Esophagus squamous epithelium (tissue), 5 donors: ENCODE measurements at regions not wholly inside any gene's neighbourhood (a gene's known extent, or its start where the extent isn't known, plus 50 kb on each side); places are given as distances from the start of the nearest gene placed in this dataset.

ENCODE experiments used
- DNase-seq: peaks from one replicate; lab custom pipeline; 2025; lab: John Stamatoyannopoulos, UW
- H3K27ac ChIP-seq, 4 donors: fragments of 200-600 bp; sonication (generic); one replicate each; pipeline ENCODE4 v1.5.1; 2016 to 2019; ENCODE audit warnings: mild to moderate bottlenecking in 1 of 4
- H3K27me3 ChIP-seq, 4 donors: fragments of 200-600 bp; sonication (generic); 1 replicate in 3 of 4; 2 replicates in 1 of 4; pipeline versions ENCODE4 v1.5.1 to v1.6.0; 2017 to 2021; ENCODE audit warnings: antibody characterized with exemption in 1 of 4
- H3K36me3 ChIP-seq, 3 donors: fragments of 200-600 bp; sonication (generic); one replicate each; pipeline ENCODE4 v1.5.1; 2016 to 2019
- H3K4me1 ChIP-seq, 3 donors: fragments of 200-600 bp; sonication (generic); one replicate each; pipeline ENCODE4 v1.5.1; 2017 to 2019
- H3K4me3 ChIP-seq, 4 donors: fragments of 200-600 bp; sonication (generic); 1 replicate in 3 of 4; 2 replicates in 1 of 4; pipeline ENCODE4 v1.5.1; 2016 to 2019; ENCODE audit warnings: mild to moderate bottlenecking in 2 of 4, moderate library complexity in 1 of 4
- H3K9me3 ChIP-seq, 3 donors: fragments of 200-600 bp; sonication (generic); one replicate each; pipeline ENCODE4 v1.5.1; 2016 to 2019
- CTCF ChIP-seq, 6 experiments: fragments of 450-650 bp in 4 of 6; fragments of 200-600 bp in 2 of 6; sonication (generic) in 2 of 6; IDR thresholded peaks; one replicate each; pipeline ENCODE4 v1.5.1; 2016 to 2019; ENCODE audit warnings: antibody characterized with exemption in 6 of 6, mild to moderate bottlenecking in 4 of 6, moderate library complexity in 4 of 6
- POLR2A ChIP-seq, 4 donors: fragments of 450-650 bp; IDR thresholded peaks; one replicate each; pipeline ENCODE4 v1.6.1; 2017; ENCODE audit warnings: antibody characterized with exemption in 4 of 4, mild to moderate bottlenecking in 4 of 4, moderate library complexity in 3 of 4
- WGBS, 2 donors: methylation state at CpG; one replicate each; pipeline ENCODE4 v1.1.5; 2018; 5-methylcytosine and 5-hydroxymethylcytosine counted together
- intact Hi-C: fragments of 100-400 bp; cut with DNase I; formaldehyde crosslinking; loops from one replicate; pipeline ENCODE4 v1.15.0; 2022
- donor health status: DM: yes; HTN: yes; CAD: no.

- no peak overlapping the region for H3K27ac ChIP-seq
- intact Hi-C loops, result no loop called here
- TF ChIP-seq POLR2A (IDR thresholded peaks at IDR 0.05) (no peak), CTCF (IDR thresholded peaks at IDR 0.05) (no peak)
Measured at GRCh38 chr5:161040818-161041217, 188.8 kb upstream of the ATP10B start.

GRCh38 chr5:161036296-161036695 lies 184.3 kb upstream of the ATP10B start:
- no peaks in the 10 kb centered on the region for H3K4me1 ChIP-seq
- no peaks in the 10 kb centered on the region for H3K27me3 ChIP-seq
- no peaks in the 10 kb centered on the region for H3K9me3 ChIP-seq
- no peaks in the 10 kb centered on the region for H3K36me3 ChIP-seq
- 79 to 83% methylated on average over 3 of the region's 3 CpGs for WGBS, 2 donors
- H3K4me3 ChIP-seq, result no peak overlapping the region
- no peak overlapping the region for H3K27ac ChIP-seq
- TF ChIP-seq POLR2A (IDR thresholded peaks at IDR 0.05), result no peak
- TF ChIP-seq CTCF (IDR thresholded peaks at IDR 0.05), result no peak
- DNase-seq, result no peak
- intact Hi-C loops, result no loop called here

More at GRCh38 chr5:161040818-161041217, 188.8 kb upstream of the ATP10B start:
- no peak for DNase-seq
- Histone ChIP-seq H3K36me3 (no peaks in the 10 kb centered on the region), H3K27me3 (no peaks in the 10 kb centered on the region), H3K4me3 (no peak overlapping the region), H3K9me3 (no peaks in the 10 kb centered on the region), H3K4me1 (no peaks in the 10 kb centered on the region)
- WGBS, 2 donors, result 65 to 67% methylated on average over 1 of the region's 1 CpG

GRCh38 chr5:161034451-161034850 lies 182.4 kb upstream of the ATP10B start:
- DNase-seq, result no peak

GRCh38 chr5:161030229-161030628 lies 178.2 kb upstream of the ATP10B start:
- intact Hi-C loops, result no loop called here
- no peak for DNase-seq
- WGBS, 2 donors, result 50 to 58% methylated on average over 3 of the region's 3 CpGs

More at GRCh38 chr5:161034451-161034850, 182.4 kb upstream of the ATP10B start:
- no peak overlapping the region for H3K4me3 ChIP-seq
- no peaks in the 10 kb centered on the region for H3K27me3 ChIP-seq
- no peaks in the 10 kb centered on the region for H3K9me3 ChIP-seq
- no peaks in the 10 kb centered on the region for H3K4me1 ChIP-seq
- TF ChIP-seq CTCF (IDR thresholded peaks at IDR 0.05) (no peak), POLR2A (IDR thresholded peaks at IDR 0.05) (no peak)
- intact Hi-C loops, result no loop called here
- 22 to 63% methylated on average over 1 of the region's 1 CpG for WGBS, 2 donors
- H3K36me3 ChIP-seq, result no peaks in the 10 kb centered on the region
- H3K27ac ChIP-seq, result no peak overlapping the region

GRCh38 chr5:161027763-161028162 lies 175.8 kb upstream of the ATP10B start:
- Histone ChIP-seq H3K27ac (no peak overlapping the region), H3K27me3 (no peaks in the 10 kb centered on the region), H3K36me3 (no peaks in the 10 kb centered on the region), H3K4me1 (no peaks in the 10 kb centered on the region), H3K9me3 (no peaks in the 10 kb centered on the region), H3K4me3 (no peak overlapping the region)
- no peak for TF ChIP-seq POLR2A (IDR thresholded peaks at IDR 0.05)
- no peak for TF ChIP-seq CTCF (IDR thresholded peaks at IDR 0.05)
- intact Hi-C loops, result no loop called here
- no peak for DNase-seq

More at GRCh38 chr5:161030229-161030628, 178.2 kb upstream of the ATP10B start:
- H3K4me1 ChIP-seq, result no peaks in the 10 kb centered on the region
- no peaks in the 10 kb centered on the region for H3K9me3 ChIP-seq
- H3K36me3 ChIP-seq, result no peaks in the 10 kb centered on the region
- no peak overlapping the region for H3K4me3 ChIP-seq
- H3K27ac ChIP-seq, result no peak overlapping the region
- TF ChIP-seq POLR2A (IDR thresholded peaks at IDR 0.05), result no peak
- no peak for TF ChIP-seq CTCF (IDR thresholded peaks at IDR 0.05)
- H3K27me3 ChIP-seq, result no peaks in the 10 kb centered on the region
